Stimulated activated CD4-positive, alpha-beta T cell treated with anti-CD3 and anti-CD28 coated beads, Interleukin-2, amount 100 ng/mL, for 24 hours (primary cell): ENCODE measurements at regions not wholly inside any gene's neighbourhood (a gene's known extent, or its start where the extent isn't known, plus 50 kb on each side); places are given as distances from the start of the nearest gene placed in this dataset.

Experiments
- DNase-seq, 2 donors: peaks; one replicate each; pipeline ENCODE4 v3.0.0-alpha.2; 2020

- DNase-seq, result no peak
Observed at GRCh38 chr1:163821679-163822078, 499.9 kb downstream of the NUF2 start.

- DNase-seq, result no peak
Observed at GRCh38 chr1:163823017-163823416, 501.3 kb downstream of the NUF2 start.

GRCh38 chr1:163824006-163824405 lies 502.3 kb downstream of the NUF2 start:
- DNase-seq, result no peak

GRCh38 chr1:163824490-163824889 lies 502.7 kb downstream of the NUF2 start:
- no peak for DNase-seq

GRCh38 chr1:163826500-163826899 lies 504.7 kb downstream of the NUF2 start:
- no peak for DNase-seq

GRCh38 chr1:163834778-163835177 lies 513.0 kb downstream of the NUF2 start:
- DNase-seq, result no peak

- no peak for DNase-seq
Observed at GRCh38 chr1:163836481-163836880, 514.7 kb downstream of the NUF2 start.

GRCh38 chr1:163837206-163837605 lies 515.5 kb downstream of the NUF2 start:
- DNase-seq, result no peak

- no peak for DNase-seq
Observed at GRCh38 chr1:163842571-163842970, 520.8 kb downstream of the NUF2 start.

- no peak for DNase-seq
Observed at GRCh38 chr1:163844459-163844858, 522.7 kb downstream of the NUF2 start.

- no peak for DNase-seq
Observed at GRCh38 chr1:163845279-163845678, 523.5 kb downstream of the NUF2 start.

- DNase-seq, result no peak
Observed at GRCh38 chr1:163863731-163864130, 542.0 kb downstream of the NUF2 start.

- DNase-seq, result no peak
Observed at GRCh38 chr1:163864207-163864606, 542.5 kb downstream of the NUF2 start.

GRCh38 chr1:163866564-163866963 lies 544.8 kb downstream of the NUF2 start:
- DNase-seq, result no peak

- no peak for DNase-seq
Observed at GRCh38 chr1:163870666-163871065, 548.9 kb downstream of the NUF2 start.

GRCh38 chr1:163872067-163872466 lies 550.3 kb downstream of the NUF2 start:
- no peak for DNase-seq

GRCh38 chr1:163874070-163874469 lies 552.3 kb downstream of the NUF2 start:
- DNase-seq, result no peak

- no peak for DNase-seq
Observed at GRCh38 chr1:163875200-163875926, 553.6 kb downstream of the NUF2 start.

- DNase-seq, result no peak
Observed at GRCh38 chr1:163875927-163876320, 554.2 kb downstream of the NUF2 start.

GRCh38 chr1:163876546-163876945 lies 554.8 kb downstream of the NUF2 start:
- no peak for DNase-seq

- no peak for DNase-seq
Observed at GRCh38 chr1:163877016-163877415, 555.3 kb downstream of the NUF2 start.

- DNase-seq, result no peak
Observed at GRCh38 chr1:163885510-163885909, 563.8 kb downstream of the NUF2 start.

GRCh38 chr1:163896001-163896400 lies 574.2 kb downstream of the NUF2 start:
- DNase-seq, result no peak

- no peak for DNase-seq
Observed at GRCh38 chr1:163897412-163898155, 575.8 kb downstream of the NUF2 start.

- DNase-seq, result no peak
Observed at GRCh38 chr1:163906283-163906682, 584.5 kb downstream of the NUF2 start.
